GM21526 (cell line): ENCODE measurements at regions not wholly inside any gene's neighbourhood (a gene's known extent, or its start where the extent isn't known, plus 50 kb on each side); places are given as distances from the start of the nearest gene placed in this dataset.

Source experiments
- ATAC-seq: cut with Tn5 transposase; IDR thresholded peaks from one replicate; pipeline ENCODE4 v1.9.1; 2021; ENCODE audit warnings: moderate library complexity; ENCODE audit not compliant: unreplicated experiment, low FRiP score

- ATAC-seq = no peak
Observed at GRCh38 chr4:90007494-90008167, 113.0 kb downstream of the MMRN1 start.

GRCh38 chr4:90012918-90013317 is 114.3 kb upstream of the CCSER1 start:
- no peak for ATAC-seq

- ATAC-seq = no peak
Observed at GRCh38 chr4:90024519-90024918, 102.7 kb upstream of the CCSER1 start.

- no peak for ATAC-seq
Observed at GRCh38 chr4:90025248-90025647, 101.9 kb upstream of the CCSER1 start.

- ATAC-seq = peak; percentile 93
Observed at GRCh38 chr4:90027565-90027964, 99.6 kb upstream of the CCSER1 start.

GRCh38 chr4:90028460-90028859 is 98.7 kb upstream of the CCSER1 start:
- no peak for ATAC-seq

- ATAC-seq = no peak
Observed at GRCh38 chr4:90030202-90030601, 97.0 kb upstream of the CCSER1 start.

- no peak for ATAC-seq
Observed at GRCh38 chr4:90030953-90031352, 96.2 kb upstream of the CCSER1 start.

- ATAC-seq = no peak
Observed at GRCh38 chr4:90039122-90039521, 88.1 kb upstream of the CCSER1 start.

GRCh38 chr4:90051999-90052398 is 75.2 kb upstream of the CCSER1 start:
- no peak for ATAC-seq

GRCh38 chr4:90057091-90057490 is 70.1 kb upstream of the CCSER1 start:
- ATAC-seq = no peak

GRCh38 chr4:90060039-90060438 is 67.2 kb upstream of the CCSER1 start:
- no peak for ATAC-seq

GRCh38 chr4:90061881-90062280 is 65.3 kb upstream of the CCSER1 start:
- ATAC-seq = no peak

- no peak for ATAC-seq
Observed at GRCh38 chr4:90064196-90064595, 63.0 kb upstream of the CCSER1 start.

GRCh38 chr4:90069151-90069550 is 58.0 kb upstream of the CCSER1 start:
- no peak for ATAC-seq

- ATAC-seq = peak; percentile 70
Observed at GRCh38 chr4:90071289-90072235, 55.6 kb upstream of the CCSER1 start.

- no peak for ATAC-seq
Observed at GRCh38 chr4:90074322-90074886, 52.8 kb upstream of the CCSER1 start.
